Adrenal gland (tissue), 5 donors: ENCODE measurements at regions not wholly inside any gene's neighbourhood (a gene's known extent, or its start where the extent isn't known, plus 50 kb on each side); places are given as distances from the start of the nearest gene placed in this dataset.

Experiments used
- CTCF ChIP-seq, 6 experiments: fragments of 450-650 bp in 4 of 6; fragments of 200-600 bp in 2 of 6; sonication (generic) in 1 of 6; IDR thresholded peaks; 1 replicate in 5 of 6; 2 replicates in 1 of 6; pipeline versions ENCODE4 v1.5.1 to v1.8.0; 2016 to 2021; ENCODE audit warnings: antibody characterized with exemption in 6 of 6, mild to moderate bottlenecking in 2 of 6, moderate library complexity in 1 of 6
- POLR2A ChIP-seq, 2 donors: fragments of 450-650 bp; IDR thresholded peaks; one replicate each; pipeline ENCODE4 v1.6.1; 2017; ENCODE audit warnings: antibody characterized with exemption in 2 of 2, mild to moderate bottlenecking in 2 of 2, moderate library complexity in 1 of 2
- donor health status: DM: no; HTN: no; CAD: no.

GRCh38 chrX:116318672-116319071 is 117.7 kb upstream of the SLC6A14 start:
- TF ChIP-seq CTCF (IDR thresholded peaks at IDR 0.05), result no peak
- no peak for TF ChIP-seq POLR2A (IDR thresholded peaks at IDR 0.05)
